ENCODE measurements at regions not wholly inside any gene's neighbourhood (a gene's known extent, or its start where the extent isn't known, plus 50 kb on each side); places are given as distances from the start of the nearest gene placed in this dataset.

GRCh38 chr13:47350334-47351124 lies 453.7 kb upstream of the HTR2A start:
- no peak for TF ChIP-seq CTCF (conservative IDR thresholded peaks at IDR 0.05)
- Histone ChIP-seq H4K20me1 (ENCODE audit: control insufficient read depth, insufficient read depth, insufficient read length) (no peaks in the 10 kb centered on the region), H3T11ph (ENCODE audit: low read length) (no peak overlapping the region), H2BK5ac (ENCODE audit: insufficient read length, low read length) (no peak overlapping the region), H3K4me1 (ENCODE audit: insufficient read depth, low read length) (no peaks in the 10 kb centered on the region), H4K91ac (ENCODE audit: insufficient read length, low read depth, low read length) (no peak overlapping the region), H2BK120ac (ENCODE audit: low read depth, low read length, poor library complexity, severe bottlenecking) (no peak overlapping the region), H3K4me2 (ENCODE audit: insufficient read depth, insufficient read length, low read length) (no peak overlapping the region), H3K27ac (ENCODE audit: insufficient read length, low read depth, low read length) (no peak overlapping the region), H2AK5ac (ENCODE audit: insufficient read length, low read length) (no peak overlapping the region), H3K4ac (ENCODE audit: low read depth, low read length) (no peak overlapping the region), H2BK12ac (ENCODE audit: insufficient read length, low read depth, low read length) (no peak overlapping the region), H3K23ac (ENCODE audit: insufficient read length, low read depth, low read length) (no peak overlapping the region), H2AFZ (ENCODE audit: low read length) (no peak overlapping the region), H2BK20ac (ENCODE audit: low read depth, low read length, poor library complexity, severe bottlenecking) (no peak overlapping the region), H3K9ac (ENCODE audit: extremely low read depth, insufficient read length, low read length) (no peak overlapping the region), H3K18ac (ENCODE audit: insufficient read length, low read depth, low read length) (no peak overlapping the region), H4K8ac (replicated peaks; ENCODE audit: insufficient read length, low read depth, low read length) (no peak overlapping the region), H3K27me3 (ENCODE audit: insufficient read depth, low read length) (no peaks in the 10 kb centered on the region), H3K79me1 (ENCODE audit: insufficient read depth, low read depth, low read length, poor library complexity, severe bottlenecking) (no peaks in the 10 kb centered on the region), H3K79me2 (ENCODE audit: insufficient read depth, low read length) (no peaks in the 10 kb centered on the region), H3K23me2 (ENCODE audit: insufficient read length, low read depth, low read length, poor library complexity, severe bottlenecking) (no peaks in the 10 kb centered on the region), H3K9me3 (ENCODE audit: control insufficient read depth, low read depth, low read length) (no peaks in the 10 kb centered on the region), H4K5ac (ENCODE audit: insufficient read length, low read depth, low read length) (no peak overlapping the region), H3K14ac (ENCODE audit: insufficient read depth, low read length) (no peak overlapping the region), H2BK15ac (ENCODE audit: low read depth, low read length) (no peak overlapping the region), H3K56ac (ENCODE audit: insufficient read length, low read depth, low read length) (no peak overlapping the region)
- Mint-ChIP-seq H3K9me3 (peaks cover under 1 to 2% of the 10 kb centered on the region in 2 experiments; a peak in 3 of 5 replicates), H3K27ac (no peak overlapping the region), H3K36me3 (ENCODE audit: insufficient read depth in 1 of 3, low read depth in 3 of 3) (peaks cover 0 to 2% (median 0%) of the 10 kb centered on the region in 3 experiments; a peak in 2 of 7 replicates), H3K4me1 (no peaks in the 10 kb centered on the region), H3K4me3 (no peak overlapping the region), H3K27me3 (ENCODE audit: low read depth) (no peaks in the 10 kb centered on the region)
- no peak for DNase-seq
- WGBS (ENCODE audit: extremely low coverage, insufficient read length, low lambda C conversion rate) = no CpG with 5 or more reads among the region's 2 CpGs

All from H9 (cell line).